HUES64 (cell line): ENCODE measurements at regions not wholly inside any gene's neighbourhood (a gene's known extent, or its start where the extent isn't known, plus 50 kb on each side); places are given as distances from the start of the nearest gene placed in this dataset.

ENCODE experiments used
- H3K27ac ChIP-seq: 2 replicates; pipeline ENCODE4 v1.7.0; 2013; ENCODE audit warnings: low read depth, low read length, inconsistent platforms
- H3K27me3 ChIP-seq: 2 replicates; pipeline ENCODE4 v1.6.1; 2013; ENCODE audit warnings: mild to moderate bottlenecking, low read length; ENCODE audit not compliant: insufficient read depth
- H3K36me3 ChIP-seq: 2 replicates; pipeline ENCODE4 v1.6.1; 2013; ENCODE audit warnings: mild to moderate bottlenecking, low read length; ENCODE audit not compliant: insufficient read depth
- H3K4me1 ChIP-seq: 2 replicates; pipeline ENCODE4 v1.6.1; 2013; ENCODE audit warnings: mild to moderate bottlenecking, low read length, moderate library complexity; ENCODE audit not compliant: insufficient read depth
- H3K4me3 ChIP-seq: 2 replicates; pipeline ENCODE4 v1.5.1; 2013; ENCODE audit warnings: mild to moderate bottlenecking, low read length, moderate library complexity
- H3K9ac ChIP-seq: 2 replicates; pipeline ENCODE4 v1.6.1; 2013; ENCODE audit warnings: mild to moderate bottlenecking, low read depth, low read length
- H3K9me3 ChIP-seq: 2 replicates; pipeline ENCODE4 v1.6.1; 2013; ENCODE audit warnings: low read depth, low read length; ENCODE audit not compliant: insufficient read depth
- WGBS: fragments of 150-250, 120-280 bp; methylation state at CpG from one replicate; pipeline ENCODE4 v1.1.7; 2013; ENCODE audit warnings: missing lambda C conversion rate; 5-methylcytosine and 5-hydroxymethylcytosine counted together

DNA sequence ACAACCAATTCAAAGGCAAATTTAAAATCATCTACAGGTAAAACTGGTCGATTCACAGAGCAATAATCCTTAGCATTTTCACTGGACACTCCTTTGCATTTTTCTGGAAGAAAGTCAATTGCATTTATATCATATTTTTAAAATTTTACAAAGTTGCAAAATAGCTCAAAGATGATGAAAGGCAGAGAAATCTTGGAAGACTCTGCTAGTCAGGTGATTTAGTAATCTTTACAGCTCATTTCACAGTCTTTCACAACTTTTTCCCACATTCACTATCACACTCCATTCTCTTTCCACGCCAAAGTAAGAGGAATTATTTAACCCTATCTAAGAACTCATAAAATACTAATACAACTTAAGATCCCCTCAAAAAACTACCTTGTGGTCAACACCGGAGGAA lies 1063.8 kb downstream of the EFNB2 start:
- no peak overlapping the region for H3K4me3 ChIP-seq
- H3K4me1 ChIP-seq, result peaks cover 14% of the 10 kb centered on the region
- H3K27me3 ChIP-seq, result no peaks in the 10 kb centered on the region
- H3K27ac ChIP-seq, result no peak overlapping the region
- no peak overlapping the region for H3K9ac ChIP-seq
- WGBS, result 87% methylated on average over 3 of the region's 3 CpGs
- no peaks in the 10 kb centered on the region for H3K36me3 ChIP-seq
- H3K9me3 ChIP-seq, result peaks cover 4% of the 10 kb centered on the region; the same call in 1 of the 2 replicates

DNA sequence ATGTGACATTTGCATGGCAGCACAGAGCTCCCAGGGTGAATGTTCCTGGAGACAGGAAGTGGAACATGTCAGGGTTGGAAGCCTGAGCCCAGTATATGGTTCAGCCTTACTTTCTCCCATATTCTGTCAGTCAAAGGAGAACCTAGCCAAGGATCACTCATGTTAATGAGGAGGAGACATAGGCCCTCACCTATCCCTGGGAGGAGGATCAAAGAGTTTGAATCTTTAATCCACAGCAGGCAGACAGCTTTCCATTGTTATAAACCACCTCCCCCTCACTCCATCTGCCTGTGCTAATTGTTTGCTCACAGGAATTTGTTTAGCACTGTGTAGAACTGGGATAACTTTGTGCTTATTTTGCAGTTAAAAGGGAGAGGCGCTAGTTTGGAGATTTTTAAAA lies 1069.1 kb downstream of the EFNB2 start:
- Histone ChIP-seq H3K36me3 (no peaks in the 10 kb centered on the region), H3K27me3 (no peaks in the 10 kb centered on the region), H3K9me3 (peaks cover 4% of the 10 kb centered on the region; the same call in 1 of the 2 replicates), H3K27ac (no peak overlapping the region), H3K9ac (no peak overlapping the region), H3K4me1 (peaks cover 12% of the 10 kb centered on the region), H3K4me3 (no peak overlapping the region)
- 12% methylated on average over 1 of the region's 1 CpG for WGBS

DNA sequence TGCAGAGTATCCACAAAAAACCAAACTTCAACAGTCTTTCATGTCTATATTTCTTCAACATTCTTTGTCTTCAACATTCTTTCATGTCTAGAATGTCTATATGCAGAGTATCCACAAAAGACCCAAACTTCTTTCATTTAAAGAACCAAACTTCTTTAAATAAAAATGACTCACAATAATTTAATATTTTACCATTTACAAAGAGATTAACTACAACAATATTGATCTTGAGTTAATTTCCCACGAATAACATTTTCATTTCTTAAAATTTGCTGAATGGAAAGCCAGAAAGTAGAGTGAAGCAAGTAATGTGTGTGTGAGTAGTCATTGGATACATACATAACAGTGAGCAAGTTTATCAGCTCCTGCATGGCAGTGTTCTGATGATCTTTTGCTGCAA lies 1069.7 kb downstream of the EFNB2 start, which contains the start of gene DAOA:
DAOA (plus strand) TSS at position 301 of the 400 bp plus-strand sequence.
- Histone ChIP-seq H3K27ac (no peak within 1 kb of the TSS), H3K9me3 (peaks cover 4% of the 10 kb centered on the region; the same call in 1 of the 2 replicates), H3K4me1 (peaks cover 12% of the 10 kb centered on the region), H3K27me3 (no peaks in the 10 kb centered on the region), H3K9ac (no peak within 1 kb of the TSS), H3K36me3 (no peaks in the 10 kb centered on the region), H3K4me3 (no peak within 1 kb of the TSS)
- WGBS, result 100% methylated on average over 1 of the region's 1 CpG

GRCh38 chr13:105465251-105465650 lies 1070.2 kb downstream of the EFNB2 start:
- peaks cover 12% of the 10 kb centered on the region for H3K4me1 ChIP-seq
- H3K27me3 ChIP-seq, result no peaks in the 10 kb centered on the region
- no peaks in the 10 kb centered on the region for H3K36me3 ChIP-seq

GRCh38 chr13:105464249-105464648 lies 1071.2 kb downstream of the EFNB2 start:
- no peak overlapping the region for H3K9ac ChIP-seq
- no peak overlapping the region for H3K4me3 ChIP-seq
- 89% methylated on average over 1 of the region's 1 CpG for WGBS
- no peaks in the 10 kb centered on the region for H3K27me3 ChIP-seq
- no peaks in the 10 kb centered on the region for H3K36me3 ChIP-seq
- H3K4me1 ChIP-seq, result peaks cover 12% of the 10 kb centered on the region
- H3K27ac ChIP-seq, result no peak overlapping the region
- H3K9me3 ChIP-seq, result peaks cover 4% of the 10 kb centered on the region; the same call in 1 of the 2 replicates

More at GRCh38 chr13:105465251-105465650, 1070.2 kb downstream of the EFNB2 start:
- Histone ChIP-seq H3K27ac (no peak overlapping the region), H3K9me3 (peaks cover 4% of the 10 kb centered on the region; the same call in 1 of the 2 replicates), H3K4me3 (no peak overlapping the region), H3K9ac (no peak overlapping the region)

DNA sequence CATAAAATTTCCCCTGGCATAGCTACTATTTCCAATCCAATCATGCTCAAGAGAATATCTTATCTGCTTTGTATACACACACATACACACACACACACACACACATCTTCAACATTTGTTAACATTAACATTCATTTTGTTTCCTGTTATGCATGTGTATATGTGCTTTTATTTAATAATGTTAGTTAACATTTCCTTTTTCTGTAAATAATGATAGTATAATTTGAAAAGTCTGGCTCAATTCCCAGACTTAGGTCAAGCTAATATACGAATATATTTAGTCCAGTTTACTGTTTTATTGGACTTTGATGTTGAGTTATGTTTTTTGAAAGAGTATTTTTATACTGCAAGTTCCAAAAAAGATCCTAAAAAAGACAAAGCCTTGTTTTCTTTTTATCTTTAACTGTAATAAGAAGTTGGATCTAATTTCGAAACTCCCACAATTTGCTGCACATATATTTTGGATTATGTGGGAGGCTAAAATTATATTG lies 1072.4 kb downstream of the EFNB2 start:
- Histone ChIP-seq H3K36me3 (no peaks in the 10 kb centered on the region), H3K4me1 (peaks cover 12% of the 10 kb centered on the region), H3K9ac (no peak overlapping the region), H3K27me3 (no peaks in the 10 kb centered on the region), H3K27ac (no peak overlapping the region), H3K9me3 (peaks cover 4% of the 10 kb centered on the region; the same call in 1 of the 2 replicates), H3K4me3 (no peak overlapping the region)
- WGBS, result no CpG with 5 or more reads among the region's 2 CpGs

- H3K9me3 ChIP-seq, result no peaks in the 10 kb centered on the region
- H3K36me3 ChIP-seq, result no peaks in the 10 kb centered on the region
- H3K9ac ChIP-seq, result no peak overlapping the region
- H3K4me3 ChIP-seq, result no peak overlapping the region
- H3K27ac ChIP-seq, result no peak overlapping the region
- no peaks in the 10 kb centered on the region for H3K27me3 ChIP-seq
- peaks cover 12% of the 10 kb centered on the region for H3K4me1 ChIP-seq
- 91% methylated on average over 5 of the region's 5 CpGs for WGBS
Observed at GRCh38 chr13:105462098-105462497, 1073.4 kb downstream of the EFNB2 start.

DNA sequence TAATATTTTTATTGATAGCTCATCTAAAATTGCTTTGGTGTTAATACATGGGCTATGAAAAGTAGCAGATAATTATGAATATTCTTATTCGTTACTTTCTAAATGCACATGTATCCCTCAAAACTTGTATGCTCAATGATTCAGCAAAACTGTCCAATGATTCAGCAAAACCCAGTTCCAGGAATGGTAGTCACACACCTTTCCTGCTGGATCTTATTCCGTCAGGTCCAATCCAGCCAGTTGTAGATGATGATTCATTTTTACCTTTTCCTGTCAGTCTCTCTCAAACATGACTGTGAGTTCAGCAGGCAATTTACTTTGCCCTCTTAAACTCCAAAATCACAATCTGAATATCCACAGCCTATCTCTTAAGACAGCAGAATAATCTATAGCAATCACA lies 1082.6 kb downstream of the EFNB2 start:
- WGBS, result 99% methylated on average over 2 of the region's 2 CpGs
- H3K4me3 ChIP-seq, result no peak overlapping the region
- H3K27ac ChIP-seq, result no peak overlapping the region

DNA sequence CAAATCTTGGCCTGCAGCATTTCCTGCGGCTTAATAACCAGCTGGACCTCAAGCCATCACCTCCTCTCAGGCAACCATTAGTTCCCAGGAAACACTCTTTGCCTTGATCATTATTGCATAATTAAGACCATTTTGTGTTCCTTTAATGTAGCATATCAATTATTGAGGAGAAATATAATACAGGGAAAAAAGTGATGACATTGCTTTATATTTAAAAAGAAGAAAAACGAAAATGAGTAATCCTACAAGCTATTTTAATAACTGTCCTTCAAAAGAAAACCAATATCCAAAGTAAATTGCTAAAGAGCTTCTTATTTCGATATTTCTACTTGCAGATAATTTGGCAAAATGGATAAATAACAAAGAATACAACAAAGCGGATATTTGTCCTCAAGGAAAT lies 1084.7 kb downstream of the EFNB2 start:
- Histone ChIP-seq H3K36me3 (no peaks in the 10 kb centered on the region), H3K27me3 (no peaks in the 10 kb centered on the region), H3K27ac (no peak overlapping the region), H3K9ac (no peak overlapping the region), H3K4me3 (no peak overlapping the region), H3K4me1 (no peaks in the 10 kb centered on the region), H3K9me3 (no peaks in the 10 kb centered on the region)
- 85% methylated on average over 2 of the region's 4 CpGs for WGBS

More for the DNA sequence above, 1082.6 kb downstream of the EFNB2 start:
- H3K36me3 ChIP-seq, result no peaks in the 10 kb centered on the region
- no peaks in the 10 kb centered on the region for H3K27me3 ChIP-seq
- H3K4me1 ChIP-seq, result no peaks in the 10 kb centered on the region
- no peak overlapping the region for H3K9ac ChIP-seq
- no peaks in the 10 kb centered on the region for H3K9me3 ChIP-seq

GRCh38 chr13:105448811-105449210 lies 1086.7 kb downstream of the EFNB2 start:
- Histone ChIP-seq H3K27ac (no peak overlapping the region), H3K36me3 (no peaks in the 10 kb centered on the region), H3K9me3 (no peaks in the 10 kb centered on the region), H3K9ac (no peak overlapping the region), H3K27me3 (no peaks in the 10 kb centered on the region), H3K4me3 (no peak overlapping the region), H3K4me1 (no peaks in the 10 kb centered on the region)
- 94% methylated on average over 1 of the region's 1 CpG for WGBS

- WGBS, result 94% methylated on average over 4 of the region's 4 CpGs
- H3K27me3 ChIP-seq, result no peaks in the 10 kb centered on the region
- H3K27ac ChIP-seq, result no peak overlapping the region
- H3K36me3 ChIP-seq, result no peaks in the 10 kb centered on the region
- no peak overlapping the region for H3K9ac ChIP-seq
- H3K9me3 ChIP-seq, result no peaks in the 10 kb centered on the region
- H3K4me1 ChIP-seq, result no peaks in the 10 kb centered on the region
- H3K4me3 ChIP-seq, result no peak overlapping the region
Observed at GRCh38 chr13:105446197-105446596, 1089.3 kb downstream of the EFNB2 start.

DNA sequence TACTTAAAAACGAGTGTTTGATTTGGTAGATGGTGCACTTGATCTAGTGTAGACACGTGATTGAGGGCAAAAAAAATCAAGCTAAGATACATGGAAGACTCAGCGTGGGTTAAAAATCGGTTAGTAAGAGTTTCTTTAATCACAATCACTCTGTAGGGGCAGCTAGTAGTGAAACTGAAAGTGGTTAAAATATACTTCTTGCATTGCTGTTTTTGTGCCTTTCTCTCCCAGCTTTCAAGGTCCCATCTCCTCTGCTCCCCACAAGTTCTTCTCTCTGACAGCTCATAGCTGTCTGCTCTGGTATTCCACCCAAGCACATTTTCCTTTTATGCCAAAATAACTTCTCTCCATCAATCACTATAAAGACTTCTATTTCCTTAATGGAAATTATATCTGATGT lies 1089.7 kb downstream of the EFNB2 start:
- Histone ChIP-seq H3K9ac (no peak overlapping the region), H3K27ac (no peak overlapping the region), H3K9me3 (no peaks in the 10 kb centered on the region), H3K4me3 (no peak overlapping the region), H3K36me3 (no peaks in the 10 kb centered on the region), H3K4me1 (no peaks in the 10 kb centered on the region), H3K27me3 (no peaks in the 10 kb centered on the region)
- WGBS, result 89% methylated on average over 4 of the region's 4 CpGs
